Activated CD8-positive, alpha-beta memory T cell treated with anti-CD3 and anti-CD28 coated beads, Interleukin-2, amount 50 U/mL, for 48 hours (primary cell): ENCODE measurements at regions not wholly inside any gene's neighbourhood (a gene's known extent, or its start where the extent isn't known, plus 50 kb on each side); places are given as distances from the start of the nearest gene placed in this dataset.
"Not testable (repeated sequence)": the region's sequence is repeated elsewhere in the genome, so short reads cannot be mapped to it uniquely, and the experiment has no call there.

Source experiments
- DNase-seq: peaks from one replicate; pipeline ENCODE4 v3.0.0-alpha.2; 2020

GRCh38 chr6:137625100-137625661, 131.0 kb upstream of the OLIG3 start:
- no peak for DNase-seq

GRCh38 chr6:137625808-137626207, 131.6 kb upstream of the OLIG3 start:
- DNase-seq = no peak

GRCh38 chr6:137630666-137631065, 136.5 kb upstream of the OLIG3 start:
- DNase-seq = no peak

GRCh38 chr6:137631323-137631722, 137.1 kb upstream of the OLIG3 start:
- no peak for DNase-seq

- DNase-seq = not testable (repeated sequence)
Observed at GRCh38 chr6:137634177-137634576, 140.0 kb upstream of the OLIG3 start.

GRCh38 chr6:137637121-137637520, 142.9 kb upstream of the OLIG3 start:
- no peak for DNase-seq

- DNase-seq = no peak
Observed at GRCh38 chr6:137638926-137639706, 144.9 kb upstream of the OLIG3 start.

- no peak for DNase-seq
Observed at GRCh38 chr6:137640086-137640485, 145.9 kb upstream of the OLIG3 start.

GRCh38 chr6:137641474-137642077, 147.4 kb upstream of the OLIG3 start:
- DNase-seq = peak; percentile 65

- not testable (repeated sequence) for DNase-seq
Observed at GRCh38 chr6:137643210-137643609, 149.0 kb upstream of the OLIG3 start.

GRCh38 chr6:137643644-137644043, 149.4 kb upstream of the OLIG3 start:
- DNase-seq = not testable (repeated sequence)

- DNase-seq = no peak
Observed at GRCh38 chr6:137645850-137646249, 151.7 kb upstream of the OLIG3 start.

GRCh38 chr6:137646484-137646883, 152.3 kb upstream of the OLIG3 start:
- no peak for DNase-seq

GRCh38 chr6:137647762-137648447, 153.7 kb upstream of the OLIG3 start:
- no peak for DNase-seq

GRCh38 chr6:137650720-137651119, 156.5 kb upstream of the OLIG3 start:
- no peak for DNase-seq

- DNase-seq = no peak
Observed at GRCh38 chr6:137651178-137651577, 157.0 kb upstream of the OLIG3 start.

GRCh38 chr6:137651591-137652335, 157.6 kb upstream of the OLIG3 start:
- no peak for DNase-seq

GRCh38 chr6:137652961-137653705, 158.9 kb upstream of the OLIG3 start:
- no peak for DNase-seq

GRCh38 chr6:137653706-137654059, 159.5 kb upstream of the OLIG3 start:
- no peak for DNase-seq

- no peak for DNase-seq
Observed at GRCh38 chr6:137654365-137654981, 160.3 kb upstream of the OLIG3 start.

GRCh38 chr6:137655291-137655690, 161.1 kb upstream of the OLIG3 start:
- DNase-seq = no peak

- DNase-seq = no peak
Observed at GRCh38 chr6:137656735-137657134, 162.5 kb upstream of the OLIG3 start.
